HUDEP-2 (cell line): ENCODE measurements at regions not wholly inside any gene's neighbourhood (a gene's known extent, or its start where the extent isn't known, plus 50 kb on each side); places are given as distances from the start of the nearest gene placed in this dataset.
"Not testable (repeated sequence)": the region's sequence is repeated elsewhere in the genome, so short reads cannot be mapped to it uniquely, and the experiment has no call there.

ENCODE experiments used
- DNase-seq, 76 experiments: peaks; one replicate each; lab custom pipeline; 2025; ENCODE audit not compliant: unreplicated experiment in 76 of 76; lab: John Stamatoyannopoulos, UW

- DNase-seq: no peak
These were observed 141.4 kb upstream of the TBX18 start for GRCh38 chr6:84905823-84906222.

- no peak for DNase-seq
These were observed 138.0 kb upstream of the TBX18 start for GRCh38 chr6:84902354-84902928.

DNA sequence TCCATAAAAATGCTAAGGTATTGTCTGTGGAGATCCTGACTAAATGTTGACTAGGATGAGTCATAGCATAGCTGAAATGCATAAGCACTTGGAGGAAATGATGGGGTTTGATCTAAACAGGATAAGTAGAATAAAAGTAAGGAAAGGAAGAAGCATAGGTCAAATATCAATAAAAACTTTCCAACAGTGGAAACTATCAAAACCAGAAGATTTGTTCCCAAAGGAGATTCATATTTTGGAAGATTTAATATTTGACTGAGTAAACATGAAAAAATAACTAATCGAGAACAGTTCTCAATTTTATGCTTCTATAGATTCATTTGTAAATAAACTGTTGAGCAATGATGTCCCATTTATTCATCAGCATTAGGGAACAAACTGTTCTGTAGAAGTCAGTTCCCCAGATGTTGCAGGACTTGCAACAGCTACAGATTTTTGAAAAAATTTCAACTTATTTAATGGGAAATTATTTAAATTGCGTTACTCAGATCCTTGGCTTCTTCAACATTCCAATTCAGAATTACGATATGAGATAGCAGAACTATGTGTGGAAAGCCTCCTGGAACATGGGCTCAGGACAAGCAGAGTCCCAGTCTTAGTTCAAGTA, 133.7 kb upstream of the TBX18 start:
- DNase-seq: no peak

DNA sequence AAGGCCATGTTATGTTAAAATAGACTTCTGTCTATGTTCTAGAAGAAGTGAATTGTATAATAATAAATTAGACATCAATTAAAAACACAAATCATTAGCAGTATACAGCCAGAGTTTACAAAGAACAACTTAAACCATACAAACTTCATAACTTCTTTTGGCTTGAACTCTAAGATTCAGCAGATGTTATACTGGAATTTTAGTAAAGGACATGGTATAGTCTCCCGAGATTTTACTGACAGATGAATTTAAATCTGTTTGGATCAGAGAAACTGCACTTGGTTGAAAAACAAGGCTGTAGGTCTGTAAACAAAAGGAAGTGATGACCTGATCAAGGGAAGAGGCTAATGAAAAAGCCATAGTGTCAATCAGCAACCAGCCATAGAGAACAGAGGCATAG, 132.6 kb upstream of the TBX18 start:
- no peak for DNase-seq

GRCh38 chr6:84892671-84893070, 128.3 kb upstream of the TBX18 start:
- no peak for DNase-seq

DNA sequence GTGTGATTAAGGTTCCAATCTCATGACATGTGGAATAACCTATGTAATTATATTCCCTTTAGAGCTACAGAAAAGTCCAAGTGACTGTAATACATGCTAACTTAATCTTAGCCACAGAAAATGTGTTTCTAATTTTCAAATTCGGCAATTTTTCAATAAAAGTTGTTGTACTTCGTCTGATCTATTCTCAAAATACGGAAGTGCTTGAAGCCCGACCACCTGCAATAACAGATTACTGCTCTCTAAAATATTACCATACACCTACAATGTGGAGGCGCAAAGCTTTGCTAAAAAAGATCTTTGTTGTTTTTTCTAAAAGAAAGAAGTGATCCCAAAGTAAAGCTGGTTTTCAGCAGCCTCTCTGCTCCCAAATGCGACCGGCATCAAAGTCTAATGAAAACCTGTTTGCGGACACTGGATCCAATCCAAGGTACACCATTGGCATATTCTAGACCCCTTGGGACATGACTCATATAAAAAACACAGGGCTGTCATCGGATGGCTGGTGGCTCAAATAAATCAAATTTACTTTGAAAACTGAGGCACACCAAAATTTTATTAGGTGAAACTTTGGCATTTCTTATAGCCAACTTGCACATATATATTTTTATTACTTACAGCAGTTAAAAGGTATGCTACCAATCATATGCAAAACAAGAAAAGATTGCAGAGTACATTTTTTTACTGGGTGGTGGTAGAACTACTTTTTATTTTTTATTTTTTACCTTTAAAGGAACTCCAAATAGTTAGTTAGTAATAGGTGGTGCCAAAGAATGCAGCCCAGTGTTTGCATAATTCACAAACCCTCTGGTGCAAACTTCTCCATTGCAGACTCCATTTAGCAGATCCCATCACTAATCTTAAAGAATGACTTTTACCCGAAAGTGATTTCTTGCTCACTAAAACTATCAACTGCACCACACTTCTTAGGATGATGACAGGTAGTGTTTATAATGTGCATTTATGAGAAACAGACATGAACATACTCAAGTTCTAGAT, 118.7 kb upstream of the TBX18 start:
- no peak for DNase-seq

DNA sequence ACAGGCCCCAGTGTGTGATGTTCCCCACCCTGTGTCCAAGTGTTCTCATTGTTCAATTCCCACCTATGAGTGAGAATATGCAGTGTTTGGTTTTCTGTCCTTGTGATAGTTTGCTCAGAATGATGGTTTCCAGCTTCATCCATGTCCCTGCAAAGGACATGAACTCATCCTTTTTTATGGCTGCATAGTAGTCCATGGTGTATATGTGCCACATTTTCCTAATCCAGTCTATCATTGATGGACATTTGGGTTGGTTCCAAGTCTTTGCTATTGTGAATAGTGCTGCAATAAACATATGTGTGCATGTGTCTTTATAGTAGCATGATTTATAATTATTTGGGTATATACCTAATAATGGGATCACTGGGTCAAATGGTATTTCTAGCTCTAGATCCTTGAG, 115.0 kb upstream of the TBX18 start:
- DNase-seq: not testable (repeated sequence)

DNA sequence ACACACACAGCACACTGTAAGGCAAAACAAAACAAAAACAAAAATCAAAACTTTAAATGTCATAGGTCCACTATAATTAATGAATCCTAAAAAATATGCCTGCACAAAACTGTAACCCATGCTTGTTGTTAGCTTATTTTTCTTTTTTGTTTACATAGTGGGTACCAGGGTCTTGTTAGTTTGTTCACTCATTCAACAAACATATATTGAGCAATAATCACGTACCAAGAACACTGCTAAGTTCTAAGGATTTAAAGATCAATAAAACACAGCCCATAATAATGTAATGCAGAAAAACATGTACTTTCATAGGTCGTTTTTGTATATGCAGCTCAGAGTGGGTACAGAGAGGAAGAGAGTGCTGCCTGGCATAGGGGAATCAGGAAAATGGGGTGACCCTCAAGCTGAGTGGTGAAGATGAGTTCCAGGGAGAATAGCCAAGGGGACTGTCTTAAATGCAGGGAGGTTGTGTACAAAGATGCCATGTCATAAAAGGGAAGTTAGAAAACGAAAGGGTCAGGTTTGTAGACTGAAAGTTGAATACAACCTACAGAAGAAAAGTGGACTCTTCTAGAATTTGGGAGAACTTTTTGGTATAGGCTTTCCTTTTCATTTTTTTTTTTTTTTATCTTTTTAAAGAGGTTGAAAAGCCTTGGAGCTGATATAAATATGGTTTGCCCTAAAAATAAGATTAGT, 113.3 kb upstream of the TBX18 start:
- no peak for DNase-seq

DNA sequence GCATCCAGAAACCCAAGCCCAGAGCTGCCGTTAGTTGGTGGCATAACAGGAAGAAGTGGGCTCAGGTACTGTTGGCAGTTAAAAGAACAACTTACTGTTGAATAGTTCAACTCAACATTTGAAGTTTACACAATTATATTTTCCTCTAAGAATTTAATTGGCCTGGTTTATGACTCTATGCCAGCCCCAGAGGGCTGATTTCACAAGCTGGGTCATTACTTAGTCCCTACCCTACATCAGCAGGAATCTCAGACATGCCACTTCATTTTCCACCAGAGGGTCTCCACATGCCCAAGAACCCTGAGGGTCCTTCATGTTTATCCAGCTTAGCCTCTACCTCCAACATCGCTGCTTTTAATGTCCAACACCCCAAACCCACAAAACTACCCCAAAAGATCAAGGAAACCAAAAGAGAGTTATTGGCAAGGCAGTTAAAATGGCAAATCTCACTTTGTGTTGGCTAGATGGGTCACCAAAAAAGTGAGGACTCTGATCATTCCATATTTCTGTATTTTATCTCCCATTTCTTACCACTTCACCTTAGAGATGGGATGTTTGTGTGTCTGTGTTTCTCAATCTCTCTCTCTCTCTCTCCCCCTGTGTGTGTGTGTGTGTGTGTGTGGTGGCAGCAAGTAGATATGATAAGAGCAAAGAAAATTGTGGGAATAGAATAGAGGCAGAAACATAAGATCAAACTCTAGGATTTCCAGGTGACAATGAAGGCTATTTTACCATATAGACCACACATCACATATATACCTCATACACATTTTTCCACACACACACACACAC, 112.5 kb upstream of the TBX18 start:
- no peak for DNase-seq

GRCh38 chr6:84872996-84873723, 108.8 kb upstream of the TBX18 start:
- no peak for DNase-seq

GRCh38 chr6:84871925-84872324, 107.5 kb upstream of the TBX18 start:
- no peak for DNase-seq

- no peak for DNase-seq
These were observed 106.3 kb upstream of the TBX18 start for GRCh38 chr6:84870672-84871071.

DNA sequence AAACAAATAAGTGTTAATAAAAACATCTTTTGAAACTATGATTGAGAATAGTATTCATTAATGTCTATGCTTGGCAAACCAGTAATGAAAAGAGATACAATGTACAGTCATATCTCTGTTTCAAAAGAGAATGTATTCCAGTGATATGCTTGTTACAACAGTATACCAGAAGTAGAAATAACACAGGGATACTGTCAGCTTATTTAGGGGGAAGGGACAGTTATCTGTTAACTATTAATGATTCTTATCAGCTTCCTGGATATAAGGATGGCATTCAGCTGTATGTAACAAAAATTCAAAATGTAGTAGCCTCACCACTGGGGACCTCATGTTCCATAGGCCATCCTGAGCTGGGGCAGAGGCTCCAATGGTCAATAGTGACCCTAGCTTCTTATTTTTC, 103.8 kb upstream of the TBX18 start:
- no peak for DNase-seq

GRCh38 chr6:84867521-84867920, 103.1 kb upstream of the TBX18 start:
- DNase-seq: no peak

DNA sequence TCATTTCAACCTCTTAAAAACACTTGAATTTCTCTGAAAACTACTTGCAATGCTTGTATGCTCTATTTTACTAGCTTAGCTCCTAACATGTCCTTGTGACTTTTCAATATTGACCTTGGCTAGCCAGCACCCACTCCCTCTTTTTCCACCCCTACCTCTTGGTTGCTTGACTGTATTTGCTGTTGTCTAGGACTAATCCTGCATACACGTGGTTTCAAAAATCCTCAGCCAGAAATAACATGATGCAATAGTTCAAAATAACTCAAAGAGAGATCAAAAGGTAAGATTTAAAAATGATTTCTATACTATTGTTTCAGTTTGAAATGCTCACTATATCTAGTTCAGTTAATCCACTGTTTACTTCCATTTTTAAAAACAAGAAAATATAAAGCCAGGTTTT, 102.3 kb upstream of the TBX18 start:
- no peak for DNase-seq

DNA sequence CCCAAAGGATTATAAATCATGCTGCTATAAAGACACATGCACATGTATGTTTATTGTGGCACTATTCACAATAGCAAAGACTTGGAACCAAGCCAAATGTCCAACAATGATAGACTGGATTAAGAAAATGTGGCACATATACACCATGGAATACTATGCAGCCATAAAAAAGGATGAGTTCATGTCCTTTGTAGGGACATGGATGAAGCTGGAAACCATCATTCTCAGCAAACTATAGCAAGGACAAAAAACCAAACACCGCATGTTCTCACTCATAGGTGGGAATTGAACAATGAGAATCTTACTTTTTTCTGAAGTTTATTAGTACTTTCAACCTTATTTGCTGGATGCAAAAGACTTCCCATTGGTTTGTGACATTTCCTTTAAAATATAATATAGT, 101.0 kb upstream of the TBX18 start:
- not testable (repeated sequence) for DNase-seq

GRCh38 chr6:84862843-84863242, 98.4 kb upstream of the TBX18 start:
- DNase-seq: no peak

DNA sequence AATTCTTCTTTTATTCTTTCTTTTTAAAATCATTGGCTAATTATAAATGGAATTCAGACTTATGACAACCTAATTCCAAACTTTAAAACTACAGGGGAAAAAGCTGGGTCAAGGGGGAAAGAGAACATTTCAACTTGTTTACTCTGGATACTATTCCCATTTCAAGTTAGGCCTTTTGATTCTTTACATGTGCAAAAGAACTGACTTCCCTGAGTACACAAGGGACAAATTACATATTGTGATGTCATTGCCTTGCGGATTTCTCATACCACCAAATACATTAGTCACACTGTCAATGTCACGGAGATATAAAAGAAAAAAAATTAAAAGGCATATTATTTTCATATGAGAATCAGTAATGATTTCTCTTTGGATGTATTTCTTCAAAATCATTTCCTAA, 96.5 kb upstream of the TBX18 start:
- no peak for DNase-seq

- no peak for DNase-seq
These were observed 96.1 kb upstream of the TBX18 start for GRCh38 chr6:84860509-84860908.
